HL-60 (cell line): ENCODE measurements at regions not wholly inside any gene's neighbourhood (a gene's known extent, or its start where the extent isn't known, plus 50 kb on each side); places are given as distances from the start of the nearest gene placed in this dataset.

ENCODE experiments used
- DNase-seq, 2 experiments: peaks; one replicate each; pipeline ENCODE4 v3.0.0-alpha.2; 2010 to 2020; ENCODE audit warnings: low read depth in 1 of 2, low spot score in 1 of 2
- H3K27ac ChIP-seq: fragments of 250-450 bp; sonication (Bioruptor Pico); replicated peaks from 2 replicates; pipeline ENCODE4 v1.5.1; 2020; ENCODE audit warnings: mild to moderate bottlenecking, moderate library complexity
- H3K27me3 ChIP-seq: fragments of 250-450 bp; sonication (Bioruptor Pico); 2 replicates; pipeline ENCODE4 v1.5.1; 2021; ENCODE audit warnings: mild to moderate bottlenecking, moderate library complexity; ENCODE audit not compliant: insufficient read depth, poor library complexity, severe bottlenecking
- H3K4me3 ChIP-seq: replicated peaks from 2 replicates; pipeline ENCODE4 v1.5.1; 2011; ENCODE audit warnings: mild to moderate bottlenecking, control low read depth, low read length; ENCODE audit not compliant: insufficient read depth
- CTCF ChIP-seq: IDR thresholded peaks from one replicate; pipeline ENCODE4 v1.5.1; 2011; ENCODE audit warnings: low read length, control low read depth, inconsistent platforms; ENCODE audit not compliant: insufficient read depth
- GABPA ChIP-seq: IDR thresholded peaks from 2 replicates; pipeline ENCODE4 v1.6.1; 2012; ENCODE audit warnings: low read depth
- POLR2AphosphoS5 ChIP-seq: IDR thresholded peaks from 2 replicates; pipeline ENCODE4 v1.6.1; 2012; ENCODE audit warnings: low read depth
- REST ChIP-seq: IDR thresholded peaks from 2 replicates; pipeline ENCODE4 v1.6.1; 2012; ENCODE audit warnings: low read depth; ENCODE audit not compliant: insufficient replicate concordance
- SPI1 ChIP-seq: IDR thresholded peaks from 2 replicates; pipeline ENCODE4 v1.6.1; 2012; ENCODE audit warnings: low read depth, mild to moderate bottlenecking, borderline replicate concordance

GRCh38 chr5:62698756-62699155 is 120.1 kb downstream of the LRRC70 start:
- Histone ChIP-seq H3K27me3 (no peaks in the 10 kb centered on the region), H3K27ac (no peak overlapping the region), H3K4me3 (no peak overlapping the region)
- TF ChIP-seq POLR2AphosphoS5 (no peak), GABPA (no peak), SPI1 (no peak), CTCF (no peak), REST (no peak)
- no peak for DNase-seq

- no peak for DNase-seq
- no peak for TF ChIP-seq REST
- no peak for TF ChIP-seq POLR2AphosphoS5
- TF ChIP-seq CTCF = no peak
- no peak for TF ChIP-seq SPI1
- no peak for TF ChIP-seq GABPA
- no peak overlapping the region for H3K4me3 ChIP-seq
- H3K27ac ChIP-seq = no peak overlapping the region
- H3K27me3 ChIP-seq = no peaks in the 10 kb centered on the region
These were observed 116.7 kb downstream of the LRRC70 start for GRCh38 chr5:62695274-62695673.

- no peak for DNase-seq
- Histone ChIP-seq H3K27me3 (no peaks in the 10 kb centered on the region), H3K4me3 (no peak overlapping the region), H3K27ac (no peak overlapping the region)
- TF ChIP-seq POLR2AphosphoS5 (no peak), REST (no peak), CTCF (no peak), GABPA (no peak), SPI1 (no peak)
These were observed 114.5 kb downstream of the LRRC70 start for GRCh38 chr5:62692946-62693713.
